ENCODE measurements at regions not wholly inside any gene's neighbourhood (a gene's known extent, or its start where the extent isn't known, plus 50 kb on each side); places are given as distances from the start of the nearest gene placed in this dataset.
A peak's percentile ranks its signal among the peaks of the same experiment; 100 is the strongest.

DNA sequence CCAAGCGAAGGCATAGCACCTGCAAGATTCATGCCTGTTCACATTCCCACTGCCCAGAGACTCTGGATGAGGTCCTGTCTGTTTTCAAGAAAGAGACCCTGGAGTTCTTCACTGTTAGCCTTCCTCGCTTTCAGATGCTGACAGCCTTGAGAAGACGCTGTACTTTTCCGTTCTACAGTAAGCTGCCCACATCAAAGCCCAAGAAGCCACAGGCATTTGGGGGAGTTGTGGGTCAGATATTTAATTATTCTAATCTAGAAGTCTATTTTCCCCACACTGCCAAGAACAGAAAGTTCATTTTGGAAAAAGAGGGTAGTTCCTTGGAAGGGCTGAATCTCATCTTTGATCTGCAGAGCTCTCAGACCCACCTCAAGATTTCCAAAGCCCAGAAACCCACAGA is 127.9 kb downstream of the AXIN2 start:
- Mint-ChIP-seq H3K27ac (no peak overlapping the region), H3K27me3 (peaks cover 13% of the 10 kb centered on the region)
- TF ChIP-seq, protein P1, sequence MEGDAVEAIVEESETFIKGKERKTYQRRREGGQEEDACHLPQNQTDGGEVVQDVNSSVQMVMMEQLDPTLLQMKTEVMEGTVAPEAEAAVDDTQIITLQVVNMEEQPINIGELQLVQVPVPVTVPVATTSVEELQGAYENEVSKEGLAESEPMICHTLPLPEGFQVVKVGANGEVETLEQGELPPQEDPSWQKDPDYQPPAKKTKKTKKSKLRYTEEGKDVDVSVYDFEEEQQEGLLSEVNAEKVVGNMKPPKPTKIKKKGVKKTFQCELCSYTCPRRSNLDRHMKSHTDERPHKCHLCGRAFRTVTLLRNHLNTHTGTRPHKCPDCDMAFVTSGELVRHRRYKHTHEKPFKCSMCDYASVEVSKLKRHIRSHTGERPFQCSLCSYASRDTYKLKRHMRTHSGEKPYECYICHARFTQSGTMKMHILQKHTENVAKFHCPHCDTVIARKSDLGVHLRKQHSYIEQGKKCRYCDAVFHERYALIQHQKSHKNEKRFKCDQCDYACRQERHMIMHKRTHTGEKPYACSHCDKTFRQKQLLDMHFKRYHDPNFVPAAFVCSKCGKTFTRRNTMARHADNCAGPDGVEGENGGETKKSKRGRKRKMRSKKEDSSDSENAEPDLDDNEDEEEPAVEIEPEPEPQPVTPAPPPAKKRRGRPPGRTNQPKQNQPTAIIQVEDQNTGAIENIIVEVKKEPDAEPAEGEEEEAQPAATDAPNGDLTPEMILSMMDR (IDR thresholded peaks at IDR 0.05): no peak

DNA sequence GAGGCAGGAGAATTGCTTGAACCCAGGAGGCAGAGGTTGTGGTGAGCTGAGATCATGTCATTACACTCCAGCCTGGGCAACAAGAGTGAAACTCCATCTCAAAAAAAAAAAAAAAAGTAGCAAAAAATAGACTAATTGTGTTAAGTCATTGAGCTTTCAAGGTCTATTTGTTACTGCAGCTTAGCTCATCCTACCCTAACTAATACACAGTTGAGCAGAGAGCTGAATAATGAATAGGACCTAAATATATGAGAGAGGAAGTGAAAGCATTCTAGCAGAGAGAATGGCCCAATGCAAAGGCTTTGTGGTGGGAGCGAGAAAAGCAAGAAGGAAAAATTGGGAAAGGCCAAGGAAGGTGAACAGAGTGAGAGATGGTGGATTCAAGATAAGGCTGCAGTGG is 128.3 kb downstream of the AXIN2 start:
- CTCF ChIA-PET: no interaction called here
- Mint-ChIP-seq H3K4me3 (peak overlapping the region; percentile 2), H3K27me3 (peaks cover 8% of the 10 kb centered on the region), H3K4me1 (ENCODE audit: low read depth) (peaks cover 43% of the 10 kb centered on the region), H3K9me3 (peaks cover 3% of the 10 kb centered on the region), H3K36me3 (ENCODE audit: low read depth) (no peaks in the 10 kb centered on the region), H3K27ac (no peak overlapping the region)
- TF ChIP-seq, protein P1 (IDR thresholded peaks at IDR 0.05): no peak
- H3K27me3 ChIP-seq (ENCODE audit: control insufficient read depth in 1 of 2, insufficient read depth in 2 of 2, low read length in 2 of 2): peaks cover 0 to 3% of the 10 kb centered on the region in 2 experiments
- H3K4me3 ChIP-seq (ENCODE audit: low read length): no peak overlapping the region
- intact Hi-C loops (cut with DNase I, micrococcal nuclease): no loop called here
- H3K4me1 ChIP-seq (ENCODE audit: insufficient read depth, low read length): peaks cover 16% of the 10 kb centered on the region
- H3K27ac ChIP-seq (ENCODE audit: low read depth in 1 of 2, low read length in 2 of 2): no peak overlapping the region
- no peaks in the 10 kb centered on the region for H3K36me3 ChIP-seq (ENCODE audit: insufficient read depth, low read length)
- ATAC-seq (ENCODE audit: poor library complexity) (no peak), DNase-seq (no peak)
- H3K9me3 ChIP-seq (ENCODE audit: control insufficient read depth in 1 of 2, insufficient read depth in 1 of 2, low read length in 2 of 2): peaks cover 0 to 8% of the 10 kb centered on the region in 2 experiments
- POLR2A ChIA-PET: no interaction called here

More for the DNA sequence above, 127.9 kb downstream of the AXIN2 start:
- ATAC-seq (ENCODE audit: poor library complexity): no peak
- intact Hi-C loops (cut with DNase I, micrococcal nuclease): no loop called here
- Mint-ChIP-seq H3K36me3 (ENCODE audit: low read depth) (no peaks in the 10 kb centered on the region), H3K9me3 (peaks cover 3% of the 10 kb centered on the region), H3K4me1 (ENCODE audit: low read depth) (peaks cover 43% of the 10 kb centered on the region), H3K4me3 (no peak overlapping the region)
- Histone ChIP-seq H3K9me3 (ENCODE audit: control insufficient read depth in 1 of 2, insufficient read depth in 1 of 2, low read length in 2 of 2) (peaks cover 0 to 8% of the 10 kb centered on the region in 2 experiments), H3K4me3 (ENCODE audit: low read length) (no peak overlapping the region), H3K27ac (ENCODE audit: low read depth in 1 of 2, low read length in 2 of 2) (no peak overlapping the region), H3K27me3 (ENCODE audit: control insufficient read depth in 1 of 2, insufficient read depth in 2 of 2, low read length in 2 of 2) (peaks cover 2 to 7% of the 10 kb centered on the region in 2 experiments), H3K36me3 (ENCODE audit: insufficient read depth, low read length) (no peaks in the 10 kb centered on the region), H3K4me1 (ENCODE audit: insufficient read depth, low read length) (peaks cover 16% of the 10 kb centered on the region)
- POLR2A ChIA-PET: no interaction called here
- CTCF ChIA-PET: no interaction called here
- DNase-seq: peak in 1 of 14 experiments; percentile 7

- Histone ChIP-seq H3K27me3 (ENCODE audit: control insufficient read depth in 1 of 2, insufficient read depth in 2 of 2, low read length in 2 of 2) (no peaks in the 10 kb centered on the region), H3K9me3 (ENCODE audit: control insufficient read depth in 1 of 2, insufficient read depth in 1 of 2, low read length in 2 of 2) (peaks cover 0 to 8% of the 10 kb centered on the region in 2 experiments), H3K36me3 (ENCODE audit: insufficient read depth, low read length) (no peaks in the 10 kb centered on the region), H3K4me1 (ENCODE audit: insufficient read depth, low read length) (peaks cover 16% of the 10 kb centered on the region), H3K4me3 (ENCODE audit: low read length) (no peak overlapping the region), H3K27ac (ENCODE audit: low read depth in 1 of 2, low read length in 2 of 2) (no peak overlapping the region)
- Mint-ChIP-seq H3K27me3 (no peaks in the 10 kb centered on the region), H3K4me1 (ENCODE audit: low read depth) (peaks cover 43% of the 10 kb centered on the region), H3K9me3 (peaks cover 3% of the 10 kb centered on the region), H3K36me3 (ENCODE audit: low read depth) (no peaks in the 10 kb centered on the region), H3K4me3 (no peak overlapping the region), H3K27ac (no peak overlapping the region)
- DNase-seq: no peak
- ChIA-PET CTCF (no interaction called here), POLR2A (no interaction called here)
- intact Hi-C loops (cut with DNase I, micrococcal nuclease): no loop called here
- no peak for ATAC-seq (ENCODE audit: poor library complexity)
- TF ChIP-seq, protein P1 (IDR thresholded peaks at IDR 0.05): no peak
Measured at GRCh38 chr17:65431116-65431515, 130.3 kb downstream of the AXIN2 start.
